ENCODE measurements at regions not wholly inside any gene's neighbourhood (a gene's known extent, or its start where the extent isn't known, plus 50 kb on each side); places are given as distances from the start of the nearest gene placed in this dataset.

DNA sequence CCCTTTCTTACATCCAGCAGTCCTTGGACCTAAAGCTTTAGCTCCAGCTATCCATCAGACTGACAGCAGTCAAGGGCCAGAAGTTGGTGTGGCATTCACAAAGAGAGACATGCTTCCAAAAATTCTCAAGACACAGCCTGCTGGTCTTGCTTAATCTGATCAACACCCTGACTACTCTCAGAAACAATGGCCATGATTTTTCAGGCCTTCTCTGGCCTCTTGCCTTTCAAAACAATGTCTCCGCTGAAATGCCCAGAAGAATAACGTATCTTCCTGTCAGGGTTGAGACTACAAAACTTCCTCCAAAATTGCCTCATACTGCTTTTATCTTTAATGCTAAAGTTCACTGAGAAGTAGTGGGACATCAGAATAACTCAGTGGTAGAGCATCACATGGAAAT is 205.4 kb upstream of the SETMAR start:
- TF ChIP-seq, protein P1, sequence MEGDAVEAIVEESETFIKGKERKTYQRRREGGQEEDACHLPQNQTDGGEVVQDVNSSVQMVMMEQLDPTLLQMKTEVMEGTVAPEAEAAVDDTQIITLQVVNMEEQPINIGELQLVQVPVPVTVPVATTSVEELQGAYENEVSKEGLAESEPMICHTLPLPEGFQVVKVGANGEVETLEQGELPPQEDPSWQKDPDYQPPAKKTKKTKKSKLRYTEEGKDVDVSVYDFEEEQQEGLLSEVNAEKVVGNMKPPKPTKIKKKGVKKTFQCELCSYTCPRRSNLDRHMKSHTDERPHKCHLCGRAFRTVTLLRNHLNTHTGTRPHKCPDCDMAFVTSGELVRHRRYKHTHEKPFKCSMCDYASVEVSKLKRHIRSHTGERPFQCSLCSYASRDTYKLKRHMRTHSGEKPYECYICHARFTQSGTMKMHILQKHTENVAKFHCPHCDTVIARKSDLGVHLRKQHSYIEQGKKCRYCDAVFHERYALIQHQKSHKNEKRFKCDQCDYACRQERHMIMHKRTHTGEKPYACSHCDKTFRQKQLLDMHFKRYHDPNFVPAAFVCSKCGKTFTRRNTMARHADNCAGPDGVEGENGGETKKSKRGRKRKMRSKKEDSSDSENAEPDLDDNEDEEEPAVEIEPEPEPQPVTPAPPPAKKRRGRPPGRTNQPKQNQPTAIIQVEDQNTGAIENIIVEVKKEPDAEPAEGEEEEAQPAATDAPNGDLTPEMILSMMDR (IDR thresholded peaks at IDR 0.05), result no peak
- TF ChIP-seq POLR2A (IDR thresholded peaks at IDR 0.05), result no peak
- TF ChIP-seq POLR2AphosphoS5 (IDR thresholded peaks at IDR 0.05), result no peak
